K562 (cell line): ENCODE measurements at regions not wholly inside any gene's neighbourhood (a gene's known extent, or its start where the extent isn't known, plus 50 kb on each side); places are given as distances from the start of the nearest gene placed in this dataset.
A peak's percentile ranks its signal among the peaks of the same experiment; 100 is the strongest.

ENCODE experiments used
- BRD4 ChIP-seq: fragments of 200-600 bp; sonication (generic); IDR thresholded peaks from 2 replicates; pipeline ENCODE4 v1.6.1; 2017; ENCODE audit warnings: inconsistent platforms
- EHMT2 ChIP-seq: fragments of 450-650 bp; IDR thresholded peaks from 2 replicates; pipeline ENCODE4 v1.6.1; 2018; ENCODE audit warnings: antibody characterized with exemption
- KAT8 ChIP-seq: fragments of 450-650 bp; IDR thresholded peaks from 2 replicates; pipeline ENCODE4 v1.6.1; 2016; ENCODE audit warnings: low read depth, mild to moderate bottlenecking
- KDM2B ChIP-seq: fragments of 250-450 bp; sonication (Bioruptor Pico); IDR thresholded peaks from 2 replicates; pipeline ENCODE4 v1.8.0; 2021; ENCODE audit warnings: mild to moderate bottlenecking, moderate library complexity
- MBD1 ChIP-seq: fragments of 250-450 bp; sonication (Bioruptor Pico); IDR thresholded peaks from 2 replicates; pipeline ENCODE4 v1.8.0; 2022; ENCODE audit warnings: inconsistent platforms
- MIER1 ChIP-seq: fragments of 450-650 bp; IDR thresholded peaks from 2 replicates; pipeline ENCODE4 v1.6.1; 2016; ENCODE audit warnings: antibody characterized with exemption, mild to moderate bottlenecking, low read depth
- MLX ChIP-seq, 2 experiments: fragments of 450-650 bp in 1 of 2; sonication (generic) in 1 of 2; formaldehyde crosslinking; conservative IDR thresholded peaks; 2 replicates each; pipeline versions ENCODE4 v1.4.0 to v1.8.1; 2020 to 2022; ENCODE audit warnings: mild to moderate bottlenecking in 1 of 2, missing genetic modification reagents in 1 of 2
- MYNN ChIP-seq, 2 experiments: sonication (generic); formaldehyde crosslinking in 1 of 2; IDR thresholded peaks; 2 replicates each; pipeline versions ENCODE4 v1.5.0 to v1.6.1; 2016 to 2020; ENCODE audit warnings: antibody characterized with exemption in 1 of 2, missing genetic modification reagents in 1 of 2
- NCOA1 ChIP-seq: fragments of 450-650 bp; IDR thresholded peaks from 2 replicates; pipeline ENCODE4 v1.6.1; 2016; ENCODE audit warnings: low read depth
- TCF7L2 ChIP-seq: fragments of 150-350 bp; IDR thresholded peaks from 2 replicates; pipeline ENCODE4 v1.6.1; 2016; ENCODE audit warnings: low read depth, mild to moderate bottlenecking, low read length, moderate library complexity
- TOE1 ChIP-seq, 2 experiments: fragments of 450-650 bp in 1 of 2; sonication (generic) in 1 of 2; formaldehyde crosslinking in 1 of 2; IDR thresholded peaks; 2 replicates each; pipeline versions ENCODE4 v1.7.1 to v1.8.0; 2016 to 2022; ENCODE audit warnings: borderline replicate concordance in 2 of 2, mild to moderate bottlenecking in 2 of 2, antibody characterized with exemption in 1 of 2, inconsistent platforms in 1 of 2, low read depth in 1 of 2, missing genetic modification reagents in 1 of 2, moderate library complexity in 1 of 2

GRCh38 chr20:5400164-5400762 lies 83.5 kb upstream of the PROKR2 start (continued):
- TF ChIP-seq MBD1 (CRISPR knock-in tag) = no peak
- TF ChIP-seq MIER1 = peak; percentile 83
- no peak for TF ChIP-seq MYNN (IDR thresholded peaks at IDR 0.05)
- no peak for TF ChIP-seq MYNN (CRISPR knock-in tag; IDR thresholded peaks at IDR 0.05)
- no peak for TF ChIP-seq BRD4
- peak; percentile 93 for TF ChIP-seq EHMT2
- no peak for TF ChIP-seq TCF7L2
- no peak for TF ChIP-seq KDM2B
- TF ChIP-seq MLX (CRISPR knock-in tag; conservative IDR thresholded peaks at IDR 0.05) = no peak
- no peak for TF ChIP-seq NCOA1
- TF ChIP-seq KAT8 = no peak
- TF ChIP-seq TOE1 (IDR thresholded peaks at IDR 0.05; ENCODE audit: borderline replicate concordance) = no peak
- no peak for TF ChIP-seq TOE1 (CRISPR knock-in tag; IDR thresholded peaks at IDR 0.05; ENCODE audit: borderline replicate concordance, low read depth)
